Hematopoietic multipotent progenitor cell (in vitro differentiated cells): ENCODE measurements at regions not wholly inside any gene's neighbourhood (a gene's known extent, or its start where the extent isn't known, plus 50 kb on each side); places are given as distances from the start of the nearest gene placed in this dataset.

Source experiments
- DNase-seq, 3 donors: peaks; one replicate each; pipeline ENCODE4 v3.0.0-alpha.2; 2011 to 2015; ENCODE audit warnings: low read depth in 2 of 3, low spot score in 2 of 3

DNA sequence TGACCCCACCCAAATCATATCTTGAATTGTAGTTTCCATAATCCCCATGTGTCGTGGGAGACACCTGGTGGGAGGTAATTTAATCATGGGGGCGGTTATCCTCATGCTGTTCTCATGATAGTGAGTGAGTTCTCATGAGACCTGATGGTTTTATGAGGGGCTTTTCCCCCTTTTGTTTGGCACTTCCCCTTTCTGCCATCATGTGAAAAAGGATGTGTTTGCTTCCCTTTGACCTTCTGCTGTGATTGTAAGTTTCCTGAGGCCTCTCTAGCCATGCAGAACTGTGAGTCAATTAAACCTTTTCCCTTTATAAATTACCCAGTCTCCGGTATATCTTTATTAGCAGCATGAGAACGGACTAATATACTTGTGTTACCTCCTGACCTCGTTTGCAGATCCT is 156.6 kb upstream of the MTNR1B start:
- DNase-seq: peak in 2 of 3 donors; percentile 7 to 27

DNA sequence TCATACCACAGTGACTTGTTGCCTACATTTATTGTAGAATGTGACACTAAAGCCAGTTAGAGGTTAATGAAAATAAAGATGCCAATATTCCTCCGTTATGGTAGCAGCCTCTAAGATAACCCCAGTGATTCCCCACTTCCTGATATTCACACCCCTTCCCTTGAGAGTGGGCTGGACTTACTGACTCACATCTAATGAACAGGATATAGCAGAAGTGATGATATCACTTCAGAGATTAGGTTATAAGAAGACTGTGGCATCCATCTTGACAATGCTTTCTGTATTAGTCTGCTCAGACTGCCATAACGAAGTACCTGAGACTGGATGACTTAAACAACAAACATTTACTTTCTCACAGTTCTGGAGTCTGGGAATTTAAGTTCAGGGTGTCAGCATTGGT is 149.6 kb upstream of the MTNR1B start:
- no peak for DNase-seq

DNA sequence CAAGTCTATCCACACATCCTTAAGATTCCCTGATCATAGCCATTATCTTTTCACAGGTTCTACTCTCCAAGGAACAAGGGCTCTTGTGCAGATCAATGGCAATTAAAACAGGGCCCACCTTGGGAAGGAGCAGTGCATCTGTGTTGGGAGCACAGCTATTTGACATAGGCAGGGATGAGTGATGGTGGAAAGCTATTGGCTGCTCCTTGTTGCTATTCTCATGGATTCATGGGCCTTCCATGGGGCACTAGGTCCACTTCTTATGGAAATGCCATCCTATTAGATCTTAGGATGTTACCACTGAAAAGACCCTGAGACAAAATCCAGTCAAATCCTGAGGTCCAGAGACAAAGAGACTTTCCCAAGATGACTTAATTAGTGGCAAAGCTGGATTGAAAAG is 148.6 kb upstream of the MTNR1B start:
- DNase-seq: no peak

DNA sequence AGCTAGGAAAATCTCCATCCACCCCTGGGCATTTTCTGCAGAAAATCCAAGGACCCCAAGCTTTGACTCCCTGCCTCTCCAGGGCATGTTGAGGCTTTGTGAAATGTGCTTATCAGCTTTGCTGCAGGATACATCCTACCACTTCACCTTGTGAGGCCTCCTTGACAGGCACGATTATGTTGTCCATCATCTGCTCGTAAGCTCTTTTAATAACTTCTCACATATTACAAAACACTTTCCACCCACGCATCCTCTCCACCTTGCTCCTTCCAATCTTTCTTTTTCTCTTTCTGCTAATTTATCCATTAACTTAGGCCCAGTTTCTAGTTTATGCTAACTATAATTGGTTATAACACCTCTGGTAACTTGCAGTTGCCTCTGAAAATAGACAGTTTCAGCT is 147.0 kb upstream of the MTNR1B start:
- no peak for DNase-seq

DNA sequence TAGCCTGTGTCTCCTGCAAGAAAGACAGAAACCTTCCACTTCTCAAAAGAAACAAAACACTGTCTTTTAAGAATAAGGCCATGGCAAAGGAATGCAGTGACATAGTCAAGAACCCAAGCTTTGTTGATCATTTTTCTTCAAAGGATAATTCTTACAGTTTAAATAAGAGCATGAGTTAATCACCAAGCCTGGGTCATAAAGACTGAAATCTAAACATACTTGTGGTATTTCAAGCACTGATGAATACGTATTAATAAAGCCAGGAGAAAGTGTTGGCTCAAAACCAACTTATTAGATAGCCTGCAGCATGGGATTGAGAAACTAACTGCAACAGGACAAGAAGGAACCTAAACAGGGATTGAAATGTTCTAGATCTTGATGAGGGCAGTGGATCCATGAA is 143.3 kb upstream of the MTNR1B start:
- DNase-seq: no peak

DNA sequence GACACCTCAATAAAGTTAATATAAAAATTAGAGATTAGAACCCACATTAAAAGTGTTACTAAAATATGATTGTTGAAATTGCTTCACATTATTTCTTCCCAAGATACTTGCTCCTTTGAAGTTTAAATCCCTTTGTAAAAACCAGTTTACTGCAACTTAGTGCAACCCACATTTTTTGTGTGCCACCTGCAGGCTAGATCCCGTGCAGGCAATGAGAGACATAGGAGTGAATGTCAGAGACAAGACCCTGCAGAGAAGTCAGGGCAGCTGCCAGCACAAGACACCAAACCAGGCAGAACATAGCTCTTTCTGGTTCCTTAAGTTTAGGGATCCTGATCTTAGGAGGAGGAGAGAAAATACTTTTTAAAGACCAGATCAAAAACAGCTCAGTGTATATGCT is 142.8 kb upstream of the MTNR1B start:
- DNase-seq: no peak

DNA sequence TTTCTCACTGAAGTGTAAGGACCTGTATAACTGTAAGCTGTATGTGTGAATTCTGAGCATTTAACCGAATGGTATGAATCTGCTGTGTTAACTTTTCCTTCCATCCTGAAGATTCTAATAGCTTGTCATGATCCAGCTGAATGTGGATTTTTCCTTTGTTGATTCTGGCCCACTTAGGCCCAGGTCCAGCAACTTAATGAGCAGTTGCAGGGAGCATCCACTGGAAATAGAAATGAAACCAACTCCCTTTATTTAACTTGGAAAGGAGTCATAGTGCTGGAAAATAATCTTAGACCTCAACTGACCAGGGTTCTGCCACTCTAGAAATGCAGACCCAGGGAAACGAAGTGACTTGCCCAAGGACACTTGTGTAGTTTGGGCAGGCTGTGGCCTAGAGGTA is 142.3 kb upstream of the MTNR1B start:
- DNase-seq: no peak

DNA sequence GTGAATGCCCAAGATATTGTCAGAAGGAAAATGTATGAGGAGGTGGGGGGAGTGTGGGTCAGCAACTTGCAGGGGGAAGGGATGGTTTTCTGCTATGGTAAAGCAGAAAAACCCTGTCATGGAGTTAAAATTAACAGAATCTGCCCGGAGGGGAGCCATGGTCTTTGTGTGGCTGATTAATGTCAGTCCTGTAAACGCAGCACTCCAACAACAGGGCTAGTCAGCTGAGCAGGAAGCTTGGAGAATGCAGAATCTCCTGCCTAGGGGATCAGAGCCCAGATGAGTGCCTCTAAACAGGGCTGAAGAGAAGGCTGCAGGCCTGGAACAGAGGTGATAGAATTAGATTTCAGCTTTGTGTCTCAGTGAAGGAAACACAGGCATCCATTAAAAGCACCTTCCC is 140.9 kb upstream of the MTNR1B start:
- DNase-seq: no peak

DNA sequence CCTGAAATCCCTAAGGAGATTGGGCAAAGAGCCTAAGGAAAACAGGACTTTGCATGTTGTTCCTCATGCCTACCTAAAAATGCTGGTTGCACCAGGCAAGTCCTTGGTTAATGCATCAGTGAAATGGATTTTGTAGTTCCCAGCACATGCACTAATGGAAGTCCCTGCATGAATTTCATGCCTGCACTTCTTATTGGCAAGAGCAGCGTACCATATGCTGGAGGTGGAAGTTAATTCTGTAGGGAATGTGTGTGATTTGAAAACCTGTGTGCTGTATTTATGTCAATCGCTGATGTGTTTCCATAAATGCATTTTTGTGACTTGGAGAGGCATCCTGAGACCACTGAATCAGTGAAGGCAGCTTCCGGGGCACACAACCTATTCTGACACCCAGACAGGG is 140.3 kb upstream of the MTNR1B start:
- DNase-seq: no peak

DNA sequence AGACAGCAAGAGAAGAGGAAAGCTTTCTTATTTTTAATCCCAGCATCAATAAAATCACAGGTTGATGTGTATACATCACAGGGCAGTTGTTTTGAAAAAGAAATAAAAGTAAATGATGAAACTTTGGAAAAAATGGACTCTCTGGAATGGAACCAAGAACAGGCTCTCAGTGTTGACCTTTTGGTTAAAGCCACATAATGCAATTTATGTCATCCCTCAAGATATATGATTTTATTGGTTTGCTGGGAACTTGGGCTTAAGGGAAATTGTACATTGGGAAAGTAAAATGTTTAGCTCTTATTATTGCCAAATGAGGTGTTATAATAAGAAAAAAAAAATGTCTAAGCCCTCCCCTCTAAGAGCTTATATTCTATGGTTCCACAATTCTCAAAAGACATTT is 139.8 kb upstream of the MTNR1B start:
- DNase-seq: no peak

DNA sequence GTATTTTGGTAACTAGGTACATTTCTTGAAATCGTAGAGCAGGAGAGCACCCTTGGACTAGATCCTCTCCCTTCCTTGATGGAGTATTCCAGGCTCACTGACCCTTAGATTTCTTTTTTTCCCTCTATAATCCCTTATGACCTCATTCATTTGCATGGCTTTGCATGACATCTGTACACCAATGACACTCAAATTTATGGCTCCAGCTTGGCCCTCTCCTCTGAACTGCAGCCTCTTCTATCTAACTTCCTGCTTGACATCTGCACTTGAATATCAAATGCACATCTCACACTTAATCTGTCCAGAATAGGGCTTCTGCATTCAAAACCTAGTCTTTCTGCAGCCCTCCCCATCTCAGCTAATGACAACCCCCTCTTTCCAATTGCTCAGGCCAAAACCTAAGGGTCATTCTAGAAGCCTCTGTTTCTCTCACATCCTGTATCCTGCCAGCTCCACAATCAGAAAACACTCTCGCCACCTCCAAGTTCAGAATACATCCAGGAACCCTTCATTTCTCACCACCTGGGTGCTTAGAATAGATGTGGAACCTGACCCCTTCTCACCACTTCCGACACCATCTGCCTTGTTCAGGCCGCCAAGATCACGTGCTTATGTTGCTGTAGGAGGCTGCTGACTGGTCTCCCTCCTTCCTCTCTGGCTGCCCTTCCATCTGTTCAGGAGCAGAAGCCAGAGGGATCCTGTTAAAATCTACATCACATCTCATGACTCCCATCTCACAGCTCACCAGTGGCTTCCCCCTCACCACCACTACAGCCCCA is 138.9 kb upstream of the MTNR1B start:
- DNase-seq: no peak

DNA sequence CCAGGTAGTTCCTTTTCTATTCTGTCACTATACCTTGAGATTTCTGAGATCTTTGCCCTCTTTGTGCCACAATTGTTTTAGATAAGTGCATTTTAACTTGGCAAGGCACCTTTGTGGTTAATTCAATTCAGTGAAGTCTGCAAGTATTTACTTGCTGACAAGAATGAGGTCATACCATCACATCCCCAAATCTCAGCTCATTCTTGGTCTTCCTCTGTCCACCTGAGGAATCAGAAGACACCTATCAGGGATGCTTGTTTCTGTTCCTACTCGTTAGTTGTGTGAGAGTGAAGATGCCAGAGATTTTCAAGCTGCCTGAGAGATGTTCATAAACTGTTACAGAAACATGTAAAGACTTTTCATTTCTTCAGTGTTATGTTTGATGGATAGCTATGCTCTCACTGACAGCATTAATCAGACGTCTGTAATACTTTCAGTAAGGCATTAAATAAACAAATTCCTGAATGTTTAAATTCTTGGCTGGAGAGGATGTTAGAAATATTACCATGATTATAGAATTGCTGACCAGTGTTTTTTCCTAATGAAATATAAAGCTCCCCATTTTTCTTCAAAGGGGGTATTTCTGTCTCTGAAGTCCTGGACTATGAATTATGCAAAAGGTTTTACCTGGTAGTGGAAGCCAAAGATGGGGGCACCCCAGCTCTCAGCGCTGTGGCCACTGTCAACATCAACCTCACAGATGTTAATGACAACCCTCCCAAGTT is 135.0 kb upstream of the MTNR1B start:
- no peak for DNase-seq

DNA sequence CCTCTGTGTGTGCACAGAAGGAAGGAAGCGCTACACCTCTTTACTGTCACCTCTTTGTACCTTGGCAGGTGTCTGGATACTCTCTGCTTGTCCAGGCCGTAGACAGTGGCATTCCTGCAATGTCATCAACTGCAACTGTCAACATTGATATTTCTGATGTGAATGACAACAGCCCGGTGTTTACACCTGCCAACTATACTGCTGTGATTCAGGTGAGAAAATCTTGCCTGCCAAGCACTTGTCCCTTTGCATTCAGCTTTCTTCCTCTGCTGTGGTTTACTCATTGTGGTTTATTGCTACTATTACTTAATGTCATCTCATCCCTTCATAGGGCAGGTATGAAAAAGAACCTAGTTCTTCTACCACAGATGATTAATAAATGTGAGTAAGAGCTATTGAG is 131.9 kb upstream of the MTNR1B start:
- DNase-seq: no peak

DNA sequence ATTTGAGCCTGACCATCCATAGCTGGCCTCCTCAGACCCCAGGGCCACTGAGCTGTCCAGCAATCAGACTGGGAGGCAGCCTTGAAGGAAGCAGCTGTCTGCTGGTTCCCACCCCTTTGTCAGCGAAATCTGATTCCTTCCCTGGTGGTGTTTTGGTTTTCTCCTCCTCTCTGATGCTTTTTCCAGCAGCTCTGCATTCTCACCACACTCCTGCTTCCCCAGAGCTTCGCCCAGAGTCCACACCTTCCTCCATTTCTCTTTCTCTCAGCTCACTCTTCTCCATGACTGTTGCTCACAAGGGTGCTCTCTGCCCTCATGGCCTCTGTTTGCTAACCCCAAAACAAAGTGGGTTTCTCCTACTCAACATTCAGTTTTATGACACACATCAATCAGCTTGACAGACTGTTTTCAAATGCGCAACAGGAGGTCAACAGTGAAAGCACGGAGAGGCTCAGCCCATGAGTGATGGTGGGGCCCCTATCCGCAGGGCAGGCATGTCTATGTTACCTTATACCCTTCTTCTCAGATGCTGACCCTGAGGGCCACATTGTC is 130.6 kb upstream of the MTNR1B start:
- no peak for DNase-seq

DNA sequence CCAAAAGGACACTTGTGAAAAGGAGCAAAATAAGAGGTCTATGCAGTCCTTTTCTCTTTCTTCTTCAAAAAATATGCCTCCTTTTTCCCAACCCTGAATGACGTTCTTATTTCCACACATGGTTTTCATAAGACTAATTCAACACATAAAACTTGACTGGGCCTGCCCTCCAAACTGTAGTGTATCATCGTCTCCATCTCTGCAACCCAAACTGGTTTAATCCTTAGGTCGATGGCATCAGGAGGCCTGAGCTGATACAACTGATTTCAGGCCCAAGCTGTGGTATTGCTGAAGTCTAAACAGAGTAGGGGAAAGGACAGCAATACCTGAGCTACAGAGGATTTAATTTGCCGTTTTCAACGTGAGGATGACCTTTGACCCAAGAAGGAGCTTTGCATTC is 130.0 kb upstream of the MTNR1B start:
- no peak for DNase-seq

DNA sequence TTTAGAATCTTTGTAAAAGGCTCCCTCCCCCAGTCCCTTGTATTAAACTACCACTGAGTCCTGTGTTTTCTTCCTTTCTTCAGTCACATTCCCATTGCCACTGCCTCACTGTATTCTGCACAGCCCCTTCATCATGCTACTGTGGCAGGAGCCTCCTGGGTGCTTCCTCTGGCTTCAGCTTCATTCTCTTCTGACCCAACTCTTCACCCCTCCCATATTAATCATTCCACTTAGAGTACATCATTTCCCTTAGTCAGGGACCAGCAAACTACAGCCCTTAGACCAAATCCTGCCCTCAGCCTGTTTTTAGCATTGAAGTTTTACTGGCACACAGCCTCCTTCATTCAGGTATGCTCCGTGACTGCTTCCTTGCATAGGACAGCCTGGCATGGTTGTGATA is 127.7 kb upstream of the MTNR1B start:
- DNase-seq: no peak

DNA sequence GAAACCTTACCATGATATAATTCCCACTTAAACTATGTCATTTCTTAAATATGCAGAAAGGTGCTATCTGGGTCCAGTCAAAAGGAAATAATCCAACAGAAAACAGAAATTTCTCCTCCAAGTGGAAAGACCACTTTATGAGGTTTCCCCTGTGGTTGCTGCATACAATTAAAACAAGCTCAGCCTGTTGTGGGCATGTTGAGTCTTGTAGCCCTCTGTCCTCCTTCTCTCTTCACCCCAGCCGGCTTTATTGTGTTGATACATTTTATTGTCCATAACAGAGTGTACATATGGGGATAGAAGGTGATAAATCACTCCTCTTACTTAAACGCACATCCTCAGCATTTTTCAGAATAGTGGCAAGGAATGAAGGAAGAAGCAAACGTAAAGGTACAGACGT is 126.0 kb upstream of the MTNR1B start:
- no peak for DNase-seq

DNA sequence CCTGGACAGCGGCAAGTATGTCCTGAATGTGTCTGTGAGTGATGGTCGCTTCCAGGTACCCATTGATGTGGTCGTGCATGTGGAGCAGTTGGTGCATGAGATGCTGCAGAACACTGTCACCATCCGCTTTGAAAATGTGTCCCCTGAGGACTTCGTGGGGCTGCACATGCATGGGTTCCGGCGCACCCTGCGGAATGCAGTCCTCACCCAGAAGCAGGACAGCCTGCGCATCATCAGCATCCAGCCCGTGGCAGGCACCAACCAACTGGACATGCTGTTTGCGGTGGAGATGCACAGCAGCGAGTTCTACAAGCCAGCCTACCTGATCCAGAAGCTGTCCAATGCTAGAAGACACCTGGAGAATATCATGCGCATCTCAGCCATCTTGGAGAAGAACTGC is 125.3 kb upstream of the MTNR1B start:
- DNase-seq: no peak

DNA sequence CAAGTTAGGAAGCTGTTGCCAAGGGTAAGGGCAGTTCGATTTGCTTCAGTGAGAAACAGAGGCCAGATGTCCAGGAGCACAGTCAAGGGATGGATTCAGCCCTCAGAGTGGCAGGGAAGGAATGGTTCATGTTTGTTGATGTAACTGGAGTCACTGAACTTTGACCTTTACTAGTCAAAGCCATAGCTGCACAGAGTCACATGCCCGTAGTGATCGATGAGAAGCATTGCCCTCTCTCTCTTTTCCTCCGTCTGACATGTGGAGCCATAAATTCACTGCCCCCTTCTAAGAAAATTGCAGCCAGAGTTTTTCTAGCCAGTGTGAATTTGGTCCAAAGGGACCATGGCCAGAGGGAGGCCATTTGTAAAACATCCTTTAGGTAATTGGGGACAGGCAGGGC is 124.1 kb upstream of the MTNR1B start:
- DNase-seq: no peak

DNA sequence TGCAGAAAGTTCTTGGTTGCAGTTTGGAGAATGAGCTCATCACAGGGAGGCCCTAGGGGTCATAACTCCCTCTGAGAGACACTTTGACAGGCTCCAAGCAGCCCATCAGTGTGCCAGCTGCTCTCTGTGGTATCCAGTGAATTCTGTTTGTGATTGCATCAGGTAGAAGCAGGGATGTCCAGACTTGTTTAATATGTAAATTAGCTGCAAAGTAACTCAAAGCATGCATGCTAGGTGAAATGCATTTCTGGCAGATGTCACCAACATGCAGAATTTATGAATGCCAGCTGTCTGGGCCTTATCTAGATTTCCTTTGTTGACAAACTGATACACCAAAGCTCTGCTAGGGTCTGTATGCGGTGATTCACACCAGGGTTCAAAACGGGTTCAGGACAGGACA is 123.6 kb upstream of the MTNR1B start:
- DNase-seq: no peak

DNA sequence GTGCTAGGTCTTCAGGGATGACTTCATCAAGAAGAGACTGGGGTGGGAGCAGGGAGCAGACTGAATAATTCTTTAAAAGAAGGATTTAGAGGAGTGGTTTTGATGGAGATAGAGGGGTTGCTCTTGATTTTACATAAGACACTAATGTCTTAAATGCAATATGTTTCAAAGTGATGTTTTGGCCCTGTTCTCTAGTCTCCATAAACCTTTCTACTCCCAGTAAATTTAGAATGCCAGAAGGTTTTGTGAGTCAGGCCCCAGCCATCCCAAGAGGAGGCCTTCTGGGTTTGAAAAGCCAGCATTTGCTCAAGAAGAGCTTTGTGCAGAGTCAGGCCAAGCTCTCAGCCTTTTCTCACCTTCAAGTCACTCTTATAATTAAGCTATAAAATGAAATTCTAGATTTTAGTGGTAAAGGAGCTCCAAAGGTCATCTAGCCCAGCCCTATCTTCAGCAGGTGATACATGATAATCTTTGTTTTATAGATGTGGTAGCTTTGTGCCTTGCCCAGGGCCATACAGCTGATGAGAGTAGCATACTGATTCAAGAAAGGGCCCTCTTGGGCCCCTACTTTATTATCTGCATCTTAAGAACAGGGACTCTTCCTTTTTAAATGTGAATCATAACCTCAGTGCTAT is 122.8 kb upstream of the MTNR1B start:
- DNase-seq: no peak

DNA sequence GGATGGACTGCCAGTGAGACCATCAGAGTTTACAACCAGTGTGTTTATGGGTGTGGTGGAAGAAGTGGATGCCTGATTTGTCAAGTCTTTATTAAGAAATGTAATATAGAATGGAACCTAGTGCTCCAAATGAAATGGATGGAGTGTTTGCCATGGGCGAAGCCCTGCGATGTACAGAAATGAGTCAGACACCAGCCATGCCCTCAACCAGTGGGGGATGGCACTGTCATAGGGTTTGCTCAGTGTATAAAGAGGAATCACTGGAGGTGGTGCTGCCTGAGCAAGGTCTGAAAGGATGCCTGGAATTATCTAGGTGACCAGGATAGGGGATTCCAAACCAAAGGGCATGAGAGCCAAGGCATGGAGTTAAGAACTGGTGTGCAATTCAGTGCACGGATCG is 120.9 kb upstream of the MTNR1B start:
- no peak for DNase-seq
